IMR-90 (cell line): ENCODE measurements at regions not wholly inside any gene's neighbourhood (a gene's known extent, or its start where the extent isn't known, plus 50 kb on each side); places are given as distances from the start of the nearest gene placed in this dataset.

ENCODE experiments used
- BHLHE40 ChIP-seq: fragments of 150-350 bp; IDR thresholded peaks from 2 replicates; pipeline ENCODE4 v1.6.1; 2016; ENCODE audit warnings: mild to moderate bottlenecking, low read depth, low read length
- CHD1 ChIP-seq: IDR thresholded peaks from 2 replicates; pipeline ENCODE4 v1.6.1; 2012; ENCODE audit warnings: low read depth, low read length, improper control_type of control experiment
- CTCF ChIP-seq: conservative IDR thresholded peaks from 2 replicates; pipeline ENCODE4 v1.5.1; 2012; ENCODE audit warnings: mild to moderate bottlenecking, low read depth, low read length, improper control_type of control experiment
- FOS ChIP-seq: fragments of 150-350 bp; IDR thresholded peaks from 2 replicates; pipeline ENCODE4 v1.6.1; 2016; ENCODE audit warnings: low read depth, low read length
- NFE2L2 ChIP-seq: fragments of 150-350 bp; IDR thresholded peaks from 2 replicates; pipeline ENCODE4 v1.6.1; 2016; ENCODE audit warnings: low read depth, mild to moderate bottlenecking, low read length
- POLR2A ChIP-seq: IDR thresholded peaks from 2 replicates; pipeline ENCODE4 v1.6.1; 2012; ENCODE audit warnings: mild to moderate bottlenecking, low read depth, low read length
- RFX5 ChIP-seq: IDR thresholded peaks from 2 replicates; pipeline ENCODE4 v1.8.0; 2012; ENCODE audit warnings: low read depth, mild to moderate bottlenecking, low read length, moderate library complexity
- USF2 ChIP-seq: fragments of 150-350 bp; IDR thresholded peaks from 2 replicates; pipeline ENCODE4 v1.6.1; 2017; ENCODE audit warnings: mild to moderate bottlenecking, antibody characterized with exemption, low read length, low read depth

GRCh38 chr16:62940569-62940968 lies 904.3 kb upstream of the CDH8 start:
- TF ChIP-seq USF2 (no peak), BHLHE40 (no peak), CTCF (no peak), POLR2A (no peak), RFX5 (no peak), CHD1 (no peak), NFE2L2 (no peak), FOS (no peak)
